ENCODE measurements at regions not wholly inside any gene's neighbourhood (a gene's known extent, or its start where the extent isn't known, plus 50 kb on each side); places are given as distances from the start of the nearest gene placed in this dataset.

- no peak for TF ChIP-seq POLR2A (IDR thresholded peaks at IDR 0.05; ENCODE audit: low read depth, low read length)
- TF ChIP-seq SPI1 (IDR thresholded peaks at IDR 0.05; ENCODE audit: low read depth, low read length): no peak
- no peak for TF ChIP-seq POLR2AphosphoS5 (IDR thresholded peaks at IDR 0.05; ENCODE audit: low read depth, low read length)
Measured at GRCh38 chr11:15776366-15776765, 580.0 kb downstream of the SOX6 start.
